ENCODE measurements at regions not wholly inside any gene's neighbourhood (a gene's known extent, or its start where the extent isn't known, plus 50 kb on each side); places are given as distances from the start of the nearest gene placed in this dataset.

DNA sequence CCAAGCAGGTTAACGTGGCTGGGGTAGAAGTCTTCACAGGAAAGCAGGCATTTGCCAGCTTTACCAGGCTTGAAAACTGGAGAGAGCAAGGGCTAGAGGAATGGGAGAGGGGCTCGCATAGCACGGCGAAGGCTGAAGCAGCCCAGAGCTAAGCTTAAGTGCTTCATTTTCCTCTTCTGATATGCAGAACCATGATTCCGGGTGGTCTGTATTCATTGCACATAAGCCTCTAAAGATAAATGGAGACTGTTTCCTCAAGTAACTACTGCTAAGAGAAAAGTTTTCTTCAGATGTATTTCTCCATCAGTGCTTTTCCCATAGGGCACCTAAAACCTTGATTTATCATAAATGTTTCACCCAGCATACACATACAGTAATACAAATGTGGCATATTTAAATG, 414.1 kb downstream of the MLLT3 start:
- H3K36me3 ChIP-seq: no peaks in the 10 kb centered on the region
- intact Hi-C loops (cut with DNase I): no loop called here

GRCh38 chr9:20207176-20207575, 415.1 kb downstream of the MLLT3 start:
- no peak overlapping the region for H3K27ac ChIP-seq
- no peak for TF ChIP-seq POLR2A (IDR thresholded peaks at IDR 0.05)
- TF ChIP-seq, protein P1, sequence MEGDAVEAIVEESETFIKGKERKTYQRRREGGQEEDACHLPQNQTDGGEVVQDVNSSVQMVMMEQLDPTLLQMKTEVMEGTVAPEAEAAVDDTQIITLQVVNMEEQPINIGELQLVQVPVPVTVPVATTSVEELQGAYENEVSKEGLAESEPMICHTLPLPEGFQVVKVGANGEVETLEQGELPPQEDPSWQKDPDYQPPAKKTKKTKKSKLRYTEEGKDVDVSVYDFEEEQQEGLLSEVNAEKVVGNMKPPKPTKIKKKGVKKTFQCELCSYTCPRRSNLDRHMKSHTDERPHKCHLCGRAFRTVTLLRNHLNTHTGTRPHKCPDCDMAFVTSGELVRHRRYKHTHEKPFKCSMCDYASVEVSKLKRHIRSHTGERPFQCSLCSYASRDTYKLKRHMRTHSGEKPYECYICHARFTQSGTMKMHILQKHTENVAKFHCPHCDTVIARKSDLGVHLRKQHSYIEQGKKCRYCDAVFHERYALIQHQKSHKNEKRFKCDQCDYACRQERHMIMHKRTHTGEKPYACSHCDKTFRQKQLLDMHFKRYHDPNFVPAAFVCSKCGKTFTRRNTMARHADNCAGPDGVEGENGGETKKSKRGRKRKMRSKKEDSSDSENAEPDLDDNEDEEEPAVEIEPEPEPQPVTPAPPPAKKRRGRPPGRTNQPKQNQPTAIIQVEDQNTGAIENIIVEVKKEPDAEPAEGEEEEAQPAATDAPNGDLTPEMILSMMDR (IDR thresholded peaks at IDR 0.05): no peak
- TF ChIP-seq POLR2AphosphoS5 (IDR thresholded peaks at IDR 0.05; ENCODE audit: insufficient read depth in 1 of 2, low read depth in 1 of 2): no peak
- intact Hi-C loops (cut with DNase I): no loop called here
- no peak for DNase-seq (ENCODE audit: extremely low spot score in 2 of 2)
- no peaks in the 10 kb centered on the region for H3K9me3 ChIP-seq
- H3K4me1 ChIP-seq: no peaks in the 10 kb centered on the region
- no peaks in the 10 kb centered on the region for H3K27me3 ChIP-seq
- no peak overlapping the region for H3K4me3 ChIP-seq
- no peaks in the 10 kb centered on the region for H3K36me3 ChIP-seq

More for the DNA sequence above, 414.1 kb downstream of the MLLT3 start:
- Histone ChIP-seq H3K27me3 (no peaks in the 10 kb centered on the region), H3K27ac (no peak overlapping the region), H3K9me3 (no peaks in the 10 kb centered on the region), H3K4me1 (no peaks in the 10 kb centered on the region), H3K4me3 (no peak overlapping the region)
- no peak for TF ChIP-seq POLR2AphosphoS5 (IDR thresholded peaks at IDR 0.05; ENCODE audit: insufficient read depth in 1 of 2, low read depth in 1 of 2)
- no peak for TF ChIP-seq POLR2A (IDR thresholded peaks at IDR 0.05)
- TF ChIP-seq, protein P1 (IDR thresholded peaks at IDR 0.05): no peak
- no peak for DNase-seq (ENCODE audit: extremely low spot score in 2 of 2)

DNA sequence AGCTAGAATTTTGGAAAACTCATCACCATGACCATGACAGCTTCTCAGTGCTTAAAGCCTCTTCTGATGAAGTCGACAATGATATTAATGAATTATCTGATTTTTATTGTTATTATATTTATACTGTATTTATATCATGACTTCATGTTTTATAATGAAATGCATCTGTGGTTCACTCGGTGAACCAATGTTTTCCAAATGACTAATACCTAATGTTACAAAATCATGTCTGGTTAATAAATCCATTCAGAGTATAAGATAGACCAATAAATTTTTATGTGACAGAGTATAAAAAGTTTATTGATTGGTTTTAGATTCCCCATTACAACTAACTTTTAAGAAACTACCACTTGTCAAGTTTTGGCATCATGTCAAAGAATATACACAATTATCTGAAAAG, 416.5 kb downstream of the MLLT3 start:
- Histone ChIP-seq H3K4me1 (no peaks in the 10 kb centered on the region), H3K4me3 (no peak overlapping the region), H3K36me3 (no peaks in the 10 kb centered on the region), H3K9me3 (no peaks in the 10 kb centered on the region), H3K27me3 (no peaks in the 10 kb centered on the region), H3K27ac (no peak overlapping the region)
- TF ChIP-seq POLR2AphosphoS5 (IDR thresholded peaks at IDR 0.05; ENCODE audit: insufficient read depth in 1 of 2, low read depth in 1 of 2) (no peak), POLR2A (IDR thresholded peaks at IDR 0.05) (no peak)
- TF ChIP-seq, protein P1 (IDR thresholded peaks at IDR 0.05): no peak
- intact Hi-C loops (cut with DNase I): no loop called here
- no peak for DNase-seq (ENCODE audit: extremely low spot score in 2 of 2)

- peaks cover 5% of the 10 kb centered on the region for H3K4me1 ChIP-seq
- H3K4me3 ChIP-seq: no peak overlapping the region
- intact Hi-C loops (cut with DNase I): no loop called here
- no peak overlapping the region for H3K27ac ChIP-seq
- DNase-seq (ENCODE audit: extremely low spot score in 2 of 2): no peak
- no peaks in the 10 kb centered on the region for H3K36me3 ChIP-seq
- H3K9me3 ChIP-seq: no peaks in the 10 kb centered on the region
- TF ChIP-seq POLR2AphosphoS5 (IDR thresholded peaks at IDR 0.05; ENCODE audit: insufficient read depth in 1 of 2, low read depth in 1 of 2): no peak
- no peak for TF ChIP-seq POLR2A (IDR thresholded peaks at IDR 0.05)
- TF ChIP-seq, protein P1 (IDR thresholded peaks at IDR 0.05): no peak
- H3K27me3 ChIP-seq: no peaks in the 10 kb centered on the region
Measured at GRCh38 chr9:20200991-20201431, 412.2 kb upstream of the SLC24A2 start.

DNA sequence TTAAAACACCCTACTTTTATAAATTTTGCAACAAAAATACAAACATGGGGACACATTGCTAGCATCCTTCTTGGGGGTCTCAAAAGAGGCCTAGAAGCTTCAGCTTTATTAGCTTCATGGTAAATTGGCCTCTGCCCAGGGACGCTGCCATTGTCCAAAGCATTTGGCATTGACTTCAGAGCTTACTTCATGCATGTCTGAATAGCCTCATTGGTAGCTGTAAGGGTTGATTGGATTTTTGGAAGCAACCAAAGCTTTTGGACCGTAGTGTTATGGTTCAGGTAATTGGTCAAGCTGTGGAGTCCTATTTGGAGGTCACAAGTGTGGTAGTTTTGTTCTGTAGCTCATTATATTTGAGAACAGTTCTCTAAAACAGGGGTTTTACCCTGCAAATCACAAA, 411.7 kb upstream of the SLC24A2 start:
- TF ChIP-seq POLR2A (IDR thresholded peaks at IDR 0.05) (no peak), POLR2AphosphoS5 (IDR thresholded peaks at IDR 0.05; ENCODE audit: insufficient read depth in 1 of 2, low read depth in 1 of 2) (no peak)
- TF ChIP-seq, protein P1 (IDR thresholded peaks at IDR 0.05): no peak
- peaks cover 5% of the 10 kb centered on the region for H3K4me1 ChIP-seq
- no peaks in the 10 kb centered on the region for H3K9me3 ChIP-seq
- DNase-seq (ENCODE audit: extremely low spot score in 2 of 2): no peak
- intact Hi-C loops (cut with DNase I): no loop called here
- no peaks in the 10 kb centered on the region for H3K36me3 ChIP-seq
- H3K27ac ChIP-seq: no peak overlapping the region
- H3K4me3 ChIP-seq: no peak overlapping the region
- no peaks in the 10 kb centered on the region for H3K27me3 ChIP-seq
